OCI-LY1 (cell line): ENCODE measurements at regions not wholly inside any gene's neighbourhood (a gene's known extent, or its start where the extent isn't known, plus 50 kb on each side); places are given as distances from the start of the nearest gene placed in this dataset.

Source experiments
- H2AFZ ChIP-seq: fragments of 200-600 bp; sonication (generic), shearing (Covaris generic); 2 replicates; pipeline ENCODE4 v1.6.0; 2014; ENCODE audit warnings: antibody characterized with exemption, mild to moderate bottlenecking, low read length
- H3F3A ChIP-seq: fragments of 200-600 bp; sonication (generic), shearing (Covaris generic); 2 replicates; pipeline ENCODE4 v1.6.0; 2014; ENCODE audit warnings: mild to moderate bottlenecking, antibody characterized with exemption, low read length, moderate library complexity; ENCODE audit not compliant: insufficient read depth
- H3K27ac ChIP-seq: fragments of 200-600 bp; sonication (generic); 2 replicates; pipeline ENCODE4 v1.5.1; 2014; ENCODE audit warnings: low read length, mixed run types, mild to moderate bottlenecking, low read depth; ENCODE audit not compliant: poor library complexity, severe bottlenecking
- H3K27me3 ChIP-seq: fragments of 200-600 bp; sonication (generic); 2 replicates; pipeline ENCODE4 v1.6.0; 2014; ENCODE audit warnings: antibody characterized with exemption, mild to moderate bottlenecking, low read length, moderate library complexity; ENCODE audit not compliant: insufficient read depth
- H3K36me3 ChIP-seq: fragments of 200-600 bp; sonication (generic); 2 replicates; pipeline ENCODE4 v1.6.1; 2014; ENCODE audit warnings: mild to moderate bottlenecking, antibody characterized with exemption, low read length, moderate library complexity, mixed read lengths; ENCODE audit not compliant: insufficient read depth
- H3K4me1 ChIP-seq: fragments of 200-600 bp; sonication (generic); 2 replicates; pipeline ENCODE4 v1.5.1; 2014; ENCODE audit warnings: mild to moderate bottlenecking, low read length, moderate library complexity; ENCODE audit not compliant: insufficient read depth, severe bottlenecking
- H3K4me2 ChIP-seq: fragments of 200-600 bp; sonication (generic), shearing (Covaris generic); 2 replicates; pipeline ENCODE4 v1.6.1; 2014; ENCODE audit warnings: low read length
- H3K4me3 ChIP-seq: fragments of 200-600 bp; sonication (generic); 2 replicates; pipeline ENCODE4 v1.5.1; 2014; ENCODE audit warnings: low read length, low read depth, mild to moderate bottlenecking, mixed read lengths; ENCODE audit not compliant: poor library complexity, severe bottlenecking
- H3K79me2 ChIP-seq: fragments of 200-600 bp; shearing (Covaris generic); 2 replicates; pipeline ENCODE4 v1.6.1; 2016; ENCODE audit warnings: mixed run types, low read length, mixed read lengths; ENCODE audit not compliant: insufficient read depth
- H3K9ac ChIP-seq: fragments of 200-600 bp; sonication (generic), shearing (Covaris generic); 2 replicates; pipeline ENCODE4 v1.6.1; 2014; ENCODE audit warnings: mild to moderate bottlenecking, low read length, mixed read lengths
- H3K9me2 ChIP-seq: fragments of 200-600 bp; sonication (generic), shearing (Covaris generic); 2 replicates; pipeline ENCODE4 v1.6.1; 2014; ENCODE audit warnings: low read depth, mild to moderate bottlenecking, low read length, mixed read lengths
- H3K9me3 ChIP-seq: fragments of 200-600 bp; shearing (Covaris generic); 2 replicates; pipeline ENCODE4 v1.6.1; 2014; ENCODE audit warnings: low read length, mixed read lengths
- H4K20me1 ChIP-seq: fragments of 200-600 bp; sonication (generic), shearing (Covaris generic); 2 replicates; pipeline ENCODE4 v1.6.0; 2016; ENCODE audit warnings: mild to moderate bottlenecking, low read length; ENCODE audit not compliant: insufficient read depth
- EZH2 ChIP-seq: fragments of 200-600 bp; sonication (generic), shearing (Covaris generic); IDR thresholded peaks from 2 replicates; pipeline ENCODE4 v1.8.0; 2017; ENCODE audit warnings: borderline replicate concordance, mixed run types, mild to moderate bottlenecking, antibody characterized with exemption, low read length, moderate library complexity, mixed read lengths
- TF ChIP-seq, protein P1 (sequence below): fragments of 200-600 bp; sonication (generic), shearing (Covaris generic); IDR thresholded peaks from 2 replicates; pipeline ENCODE4 v1.5.1; 2017; ENCODE audit warnings: mild to moderate bottlenecking, antibody characterized with exemption, low read length, moderate library complexity, mixed read lengths

DNA sequence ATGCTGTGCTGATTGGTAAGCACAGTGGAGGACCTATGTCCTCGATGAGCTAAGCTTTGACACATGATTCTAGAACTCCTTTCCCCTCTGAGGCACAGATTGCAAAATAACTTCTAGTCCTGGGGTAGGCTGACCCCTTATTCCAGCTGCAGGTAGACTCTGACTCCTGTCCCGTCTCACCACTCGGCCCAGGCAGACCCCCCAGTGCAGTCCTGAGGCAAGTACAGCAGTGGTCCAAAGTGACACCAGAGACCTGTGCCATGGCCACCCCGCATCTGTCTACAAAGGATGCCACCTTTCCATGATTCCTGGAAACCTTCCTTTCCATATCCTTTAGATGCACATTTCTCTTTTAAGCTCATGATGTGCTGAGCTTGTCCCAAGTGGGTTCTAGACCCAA, 482.5 kb downstream of the ZNF536 start:
- TF ChIP-seq, protein P1, sequence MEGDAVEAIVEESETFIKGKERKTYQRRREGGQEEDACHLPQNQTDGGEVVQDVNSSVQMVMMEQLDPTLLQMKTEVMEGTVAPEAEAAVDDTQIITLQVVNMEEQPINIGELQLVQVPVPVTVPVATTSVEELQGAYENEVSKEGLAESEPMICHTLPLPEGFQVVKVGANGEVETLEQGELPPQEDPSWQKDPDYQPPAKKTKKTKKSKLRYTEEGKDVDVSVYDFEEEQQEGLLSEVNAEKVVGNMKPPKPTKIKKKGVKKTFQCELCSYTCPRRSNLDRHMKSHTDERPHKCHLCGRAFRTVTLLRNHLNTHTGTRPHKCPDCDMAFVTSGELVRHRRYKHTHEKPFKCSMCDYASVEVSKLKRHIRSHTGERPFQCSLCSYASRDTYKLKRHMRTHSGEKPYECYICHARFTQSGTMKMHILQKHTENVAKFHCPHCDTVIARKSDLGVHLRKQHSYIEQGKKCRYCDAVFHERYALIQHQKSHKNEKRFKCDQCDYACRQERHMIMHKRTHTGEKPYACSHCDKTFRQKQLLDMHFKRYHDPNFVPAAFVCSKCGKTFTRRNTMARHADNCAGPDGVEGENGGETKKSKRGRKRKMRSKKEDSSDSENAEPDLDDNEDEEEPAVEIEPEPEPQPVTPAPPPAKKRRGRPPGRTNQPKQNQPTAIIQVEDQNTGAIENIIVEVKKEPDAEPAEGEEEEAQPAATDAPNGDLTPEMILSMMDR = no peak
- no peak for TF ChIP-seq EZH2
- no peak overlapping the region for H2AFZ ChIP-seq
- H3K9ac ChIP-seq = no peak overlapping the region
- no peaks in the 10 kb centered on the region for H4K20me1 ChIP-seq
- H3K79me2 ChIP-seq = no peaks in the 10 kb centered on the region
- H3K9me2 ChIP-seq = no peaks in the 10 kb centered on the region
- H3K27ac ChIP-seq = no peak overlapping the region
- no peak overlapping the region for H3K4me2 ChIP-seq
- H3F3A ChIP-seq = no peaks in the 10 kb centered on the region
- H3K27me3 ChIP-seq = no peaks in the 10 kb centered on the region
- no peaks in the 10 kb centered on the region for H3K36me3 ChIP-seq
- no peaks in the 10 kb centered on the region for H3K4me1 ChIP-seq
- H3K4me3 ChIP-seq = no peak overlapping the region
- no peaks in the 10 kb centered on the region for H3K9me3 ChIP-seq

GRCh38 chr19:30854207-30854606, 482.0 kb downstream of the ZNF536 start:
- Histone ChIP-seq H4K20me1 (no peaks in the 10 kb centered on the region), H3K79me2 (no peaks in the 10 kb centered on the region), H3K9ac (no peak overlapping the region), H3K36me3 (no peaks in the 10 kb centered on the region), H3K9me2 (no peaks in the 10 kb centered on the region), H3K27me3 (no peaks in the 10 kb centered on the region), H3F3A (no peaks in the 10 kb centered on the region), H2AFZ (no peak overlapping the region), H3K4me1 (no peaks in the 10 kb centered on the region), H3K9me3 (no peaks in the 10 kb centered on the region), H3K27ac (no peak overlapping the region), H3K4me2 (no peak overlapping the region), H3K4me3 (no peak overlapping the region)
- TF ChIP-seq EZH2 = no peak
- TF ChIP-seq, protein P1 = no peak

- H3F3A ChIP-seq = no peaks in the 10 kb centered on the region
- no peaks in the 10 kb centered on the region for H3K9me2 ChIP-seq
- H3K9me3 ChIP-seq = no peaks in the 10 kb centered on the region
- H3K36me3 ChIP-seq = no peaks in the 10 kb centered on the region
- H4K20me1 ChIP-seq = no peaks in the 10 kb centered on the region
- H3K27ac ChIP-seq = no peak overlapping the region
- no peak for TF ChIP-seq EZH2
- TF ChIP-seq, protein P1 = no peak
- no peak overlapping the region for H3K9ac ChIP-seq
- H3K4me3 ChIP-seq = no peak overlapping the region
- no peak overlapping the region for H3K4me2 ChIP-seq
- H2AFZ ChIP-seq = no peak overlapping the region
- no peaks in the 10 kb centered on the region for H3K4me1 ChIP-seq
- H3K27me3 ChIP-seq = no peaks in the 10 kb centered on the region
- no peaks in the 10 kb centered on the region for H3K79me2 ChIP-seq
Measured at GRCh38 chr19:30853036-30853435, 480.9 kb downstream of the ZNF536 start.
